Neural progenitor cell (in vitro differentiated cells): ENCODE measurements at regions not wholly inside any gene's neighbourhood (a gene's known extent, or its start where the extent isn't known, plus 50 kb on each side); places are given as distances from the start of the nearest gene placed in this dataset.
"Not testable (repeated sequence)": the region's sequence is repeated elsewhere in the genome, so short reads cannot be mapped to it uniquely, and the experiment has no call there.

ENCODE experiments used
- EZH2 ChIP-seq: fragments of 200-600 bp; sonication (generic); IDR thresholded peaks from 2 replicates; pipeline ENCODE4 v1.6.1; 2017; ENCODE audit warnings: antibody characterized with exemption, mild to moderate bottlenecking, moderate library complexity
- TF ChIP-seq, protein P1 (sequence below): fragments of 200-600 bp; sonication (generic); IDR thresholded peaks from 2 replicates; pipeline ENCODE4 v1.5.1; 2017; ENCODE audit warnings: antibody characterized with exemption, mild to moderate bottlenecking

DNA sequence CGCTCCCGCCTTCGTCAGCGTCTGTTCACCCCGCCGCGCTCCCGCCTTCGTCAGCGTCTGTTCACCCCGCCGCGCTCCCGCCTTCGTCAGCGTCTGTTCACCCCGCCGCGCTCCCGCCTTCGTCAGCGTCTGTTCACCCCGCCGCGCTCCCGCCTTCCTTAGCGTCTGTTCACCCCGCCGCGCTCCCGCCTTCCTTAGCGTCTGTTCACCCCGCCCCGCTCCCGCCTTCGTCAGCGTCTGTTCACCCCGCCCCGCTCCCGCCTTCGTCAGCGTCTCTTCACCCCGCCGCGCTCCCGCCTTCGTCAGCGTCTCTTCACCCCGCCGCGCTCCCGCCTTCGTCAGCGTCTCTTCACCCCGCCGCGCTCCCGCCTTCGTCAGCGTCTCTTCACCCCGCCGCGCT, 815.9 kb upstream of the TPTE start:
- TF ChIP-seq, protein P1, sequence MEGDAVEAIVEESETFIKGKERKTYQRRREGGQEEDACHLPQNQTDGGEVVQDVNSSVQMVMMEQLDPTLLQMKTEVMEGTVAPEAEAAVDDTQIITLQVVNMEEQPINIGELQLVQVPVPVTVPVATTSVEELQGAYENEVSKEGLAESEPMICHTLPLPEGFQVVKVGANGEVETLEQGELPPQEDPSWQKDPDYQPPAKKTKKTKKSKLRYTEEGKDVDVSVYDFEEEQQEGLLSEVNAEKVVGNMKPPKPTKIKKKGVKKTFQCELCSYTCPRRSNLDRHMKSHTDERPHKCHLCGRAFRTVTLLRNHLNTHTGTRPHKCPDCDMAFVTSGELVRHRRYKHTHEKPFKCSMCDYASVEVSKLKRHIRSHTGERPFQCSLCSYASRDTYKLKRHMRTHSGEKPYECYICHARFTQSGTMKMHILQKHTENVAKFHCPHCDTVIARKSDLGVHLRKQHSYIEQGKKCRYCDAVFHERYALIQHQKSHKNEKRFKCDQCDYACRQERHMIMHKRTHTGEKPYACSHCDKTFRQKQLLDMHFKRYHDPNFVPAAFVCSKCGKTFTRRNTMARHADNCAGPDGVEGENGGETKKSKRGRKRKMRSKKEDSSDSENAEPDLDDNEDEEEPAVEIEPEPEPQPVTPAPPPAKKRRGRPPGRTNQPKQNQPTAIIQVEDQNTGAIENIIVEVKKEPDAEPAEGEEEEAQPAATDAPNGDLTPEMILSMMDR: not testable (repeated sequence)
- TF ChIP-seq EZH2: not testable (repeated sequence)
